DMS79 treated with DMSO at 0.1 percent for 48 hours (cell line): ENCODE measurements at regions not wholly inside any gene's neighbourhood (a gene's known extent, or its start where the extent isn't known, plus 50 kb on each side); places are given as distances from the start of the nearest gene placed in this dataset.

Experiments used
- DNase-seq: peaks from one replicate; lab custom pipeline; 2025; lab: John Stamatoyannopoulos, UW

- no peak for DNase-seq
Observed at GRCh38 chrX:6906608-6907007, 240.9 kb upstream of the STS start.

DNA sequence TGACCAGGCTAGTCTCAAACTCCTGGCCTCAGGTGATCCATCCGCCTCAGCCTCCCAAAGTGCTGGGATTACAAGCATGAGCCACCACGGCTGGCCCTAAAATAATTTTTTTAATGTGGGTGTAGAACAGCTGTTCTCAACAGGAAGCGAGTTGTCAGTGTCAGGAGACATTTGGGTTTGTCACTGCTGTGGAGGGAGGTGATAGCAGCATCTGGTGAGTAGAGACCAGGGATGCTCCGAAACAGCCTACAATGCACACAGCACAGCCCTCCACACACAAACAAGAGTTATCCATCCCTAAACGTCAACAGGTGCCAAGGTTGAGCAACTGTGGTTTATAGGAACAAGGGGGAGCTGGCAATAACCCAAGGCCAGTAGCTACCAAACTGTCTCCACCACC lies 243.4 kb upstream of the STS start:
- no peak for DNase-seq

GRCh38 chrX:6898371-6898770 lies 249.1 kb upstream of the STS start:
- no peak for DNase-seq

- DNase-seq, result no peak
Observed at GRCh38 chrX:6891404-6891803, 256.1 kb upstream of the STS start.

GRCh38 chrX:6890544-6891261 lies 256.8 kb upstream of the STS start:
- no peak for DNase-seq

- DNase-seq, result no peak
Observed at GRCh38 chrX:6885909-6886308, 261.6 kb upstream of the STS start.

DNA sequence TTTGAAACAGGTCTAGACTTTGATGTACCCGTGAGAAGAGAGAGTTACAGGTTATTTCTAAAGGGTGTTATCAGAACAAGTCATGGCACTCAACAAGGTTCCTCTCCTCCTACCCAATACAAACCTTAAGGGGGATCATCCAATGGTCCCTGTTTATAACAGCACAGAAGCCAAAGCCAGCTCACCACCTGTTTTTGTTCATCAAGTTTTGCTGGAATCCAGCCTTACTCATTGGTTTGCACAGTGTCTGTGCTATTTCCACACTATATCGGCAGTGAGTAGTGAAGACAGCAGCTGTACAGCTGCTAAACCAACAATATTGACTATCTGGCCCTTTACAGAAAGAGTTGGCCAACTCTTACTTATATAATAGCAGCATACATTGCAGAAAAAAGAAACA lies 262.1 kb upstream of the STS start:
- DNase-seq, result no peak

DNA sequence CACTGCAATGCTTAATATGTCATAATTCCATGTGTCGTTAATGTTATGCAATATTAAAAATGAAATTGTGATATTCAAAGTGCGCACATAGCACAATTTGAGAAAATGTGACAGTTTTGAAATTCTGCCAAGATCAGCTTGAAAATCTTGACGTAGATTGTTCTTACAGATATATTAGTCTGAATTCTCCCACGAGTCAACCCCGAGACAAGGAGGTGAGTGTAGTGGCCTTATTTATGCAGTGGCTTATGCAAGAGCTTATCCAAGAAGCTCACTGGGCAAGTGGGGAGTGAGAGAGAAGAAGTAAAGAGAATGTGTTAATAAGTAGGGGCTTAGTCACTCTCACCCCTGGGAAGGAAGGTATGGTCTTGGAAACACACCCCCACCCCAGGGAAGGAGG lies 286.1 kb upstream of the STS start:
- DNase-seq, result no peak

- no peak for DNase-seq
Observed at GRCh38 chrX:6857749-6858148, 289.8 kb upstream of the STS start.

DNA sequence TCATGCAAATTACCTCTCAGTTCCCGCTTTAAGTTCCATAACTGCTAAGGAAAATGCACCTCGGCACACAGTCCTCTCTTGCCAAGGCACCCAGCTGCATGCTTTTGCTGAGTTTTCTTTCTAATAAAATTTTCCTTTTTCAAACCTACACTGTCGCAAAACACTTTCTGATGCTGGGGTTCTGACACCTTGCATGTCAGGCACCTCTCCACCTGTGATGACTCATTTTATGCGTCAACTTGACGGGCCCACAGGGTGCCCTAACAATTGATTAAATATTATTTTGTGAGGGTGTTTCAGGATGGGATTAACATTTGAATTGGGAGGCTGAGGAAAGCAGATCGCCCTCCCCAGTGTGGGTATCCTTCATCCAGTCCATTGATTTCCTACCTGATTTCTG lies 291.0 kb upstream of the STS start:
- DNase-seq, result no peak

GRCh38 chrX:6852869-6853268 lies 294.6 kb upstream of the STS start:
- no peak for DNase-seq

GRCh38 chrX:6852121-6852520 lies 295.4 kb upstream of the STS start:
- no peak for DNase-seq

DNA sequence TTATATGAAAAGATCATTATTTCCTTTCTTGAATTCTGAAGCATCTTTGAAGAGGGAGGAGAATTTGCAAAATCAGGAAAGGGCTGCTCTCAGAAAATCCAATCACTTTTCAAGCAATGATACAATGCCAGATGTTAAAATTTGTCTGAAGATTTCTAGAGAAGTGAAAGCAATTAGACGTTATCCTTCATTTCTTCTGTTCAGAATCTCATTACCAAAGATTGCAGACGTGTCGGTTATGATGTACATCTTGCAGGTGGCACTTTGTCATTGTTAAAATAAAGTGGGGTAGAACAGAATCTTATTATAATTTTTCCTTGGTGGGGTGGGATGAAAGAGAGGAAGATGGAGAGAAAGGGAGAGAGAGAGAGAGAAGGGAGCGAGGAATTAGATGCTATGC lies 296.4 kb upstream of the STS start:
- DNase-seq, result no peak

DNA sequence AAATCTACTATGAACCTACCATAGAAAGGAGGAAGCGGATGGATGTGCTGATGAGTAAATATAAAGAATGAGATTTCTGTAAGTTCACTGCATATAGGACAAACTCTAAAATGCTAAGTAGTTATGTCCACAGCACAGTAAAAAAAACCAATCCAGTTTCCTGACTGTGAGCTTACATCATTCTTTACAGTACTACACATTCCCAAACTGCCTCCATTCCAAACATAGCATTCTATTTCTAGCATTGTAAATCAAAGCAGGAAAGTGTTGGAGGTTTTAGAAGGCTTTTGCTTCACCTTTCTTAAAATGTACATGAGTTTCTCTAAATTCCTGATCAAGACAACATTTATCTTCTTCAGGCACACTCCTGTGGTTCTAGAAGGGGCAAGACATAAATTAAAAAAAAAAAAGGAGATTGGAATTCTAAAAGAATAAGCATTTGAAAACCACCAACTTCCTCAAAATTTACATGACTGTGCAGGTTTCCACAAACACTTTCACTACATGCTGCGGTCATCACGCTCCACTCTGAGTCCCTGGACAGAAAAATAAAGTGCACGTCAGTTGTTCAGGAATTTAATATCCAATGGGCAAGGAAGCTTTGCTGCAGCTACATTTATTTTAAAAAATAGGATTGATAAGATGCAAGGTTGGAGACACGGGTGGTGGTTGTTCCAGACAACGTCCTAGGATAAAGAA lies 297.6 kb upstream of the STS start:
- DNase-seq, result no peak

DNA sequence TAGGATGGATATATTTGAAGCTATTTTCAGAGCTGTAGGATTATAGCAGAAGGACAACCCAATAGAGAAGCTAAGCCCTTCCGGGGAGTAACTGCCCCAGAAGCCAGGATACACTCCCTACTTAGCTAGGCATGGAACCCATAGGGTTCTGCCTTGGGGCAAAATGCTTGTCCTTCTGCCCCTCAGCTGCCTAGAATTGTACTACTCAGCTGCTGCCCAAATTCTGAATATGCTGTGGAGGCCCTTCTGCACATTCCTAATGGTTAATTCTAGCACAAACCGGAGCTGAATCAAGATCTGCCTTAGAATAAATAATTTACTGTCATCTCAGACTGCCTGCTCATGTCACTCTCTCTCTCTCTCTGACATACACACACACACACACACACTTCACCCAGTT lies 297.7 kb upstream of the VCX3A start:
- DNase-seq, result no peak

- DNase-seq, result no peak
Observed at GRCh38 chrX:6826856-6827255, 291.9 kb upstream of the VCX3A start.

DNA sequence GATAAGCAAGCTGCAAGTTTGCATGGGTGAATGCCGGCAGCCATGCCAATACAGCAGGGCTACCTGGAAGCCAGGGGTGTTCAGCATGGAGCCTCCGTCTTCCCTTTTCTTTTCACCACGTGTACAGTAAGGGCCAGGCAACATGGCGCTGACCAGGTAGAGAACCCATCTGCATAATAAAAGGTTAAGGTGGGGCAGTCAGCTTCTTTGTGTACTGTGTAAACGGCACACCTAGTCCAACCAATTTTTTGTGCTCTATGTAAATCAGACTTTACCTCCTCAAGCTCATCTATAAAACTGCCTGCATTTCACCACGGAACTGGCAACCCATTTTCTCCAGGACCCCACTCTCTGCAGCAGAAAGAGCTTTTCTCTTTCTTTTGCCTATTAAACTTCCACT lies 286.8 kb upstream of the VCX3A start:
- DNase-seq, result no peak

DNA sequence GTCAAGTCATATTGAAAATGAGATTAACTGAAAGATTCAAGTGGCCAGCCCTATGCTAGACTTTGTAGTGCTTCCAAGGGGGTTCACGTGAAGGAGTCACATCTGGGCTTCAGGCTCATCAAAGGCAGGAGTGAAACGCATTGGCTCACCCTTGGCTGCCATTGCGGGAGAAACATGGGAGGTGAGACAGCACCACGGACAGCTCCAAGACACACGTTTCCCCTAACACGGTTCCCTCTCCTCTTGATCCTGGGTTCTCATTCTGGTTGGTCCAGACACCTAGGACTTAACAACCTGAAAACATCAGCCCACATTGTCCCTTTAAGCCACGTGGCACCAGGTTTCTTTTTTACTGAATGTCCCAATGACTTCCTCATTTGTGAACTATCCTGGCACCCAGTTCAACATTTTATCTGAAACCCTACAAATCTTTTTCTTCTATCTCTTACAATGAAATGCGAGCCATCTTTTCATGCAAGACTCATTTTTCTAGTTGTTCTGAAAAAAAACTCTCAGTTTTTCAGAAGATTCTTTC lies 279.0 kb upstream of the VCX3A start:
- no peak for DNase-seq

DNA sequence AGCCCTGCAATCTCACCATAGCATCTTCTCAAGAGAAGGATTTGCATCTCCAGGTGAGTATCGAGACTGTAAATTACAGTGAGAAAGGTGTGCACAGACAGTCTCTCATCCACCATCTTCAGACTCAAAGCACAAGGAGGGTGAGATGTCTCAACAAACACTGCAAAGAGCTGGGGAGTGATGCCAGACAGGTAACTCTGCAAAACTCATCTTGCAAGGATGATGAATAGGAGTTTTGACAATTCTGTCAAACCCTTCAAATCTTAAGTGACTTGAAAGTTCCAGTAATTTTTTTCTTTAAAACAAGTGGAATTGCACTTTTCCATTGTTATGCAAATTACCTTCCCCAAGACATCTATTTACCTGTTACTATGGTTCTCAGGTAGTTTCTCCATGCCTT lies 277.2 kb upstream of the VCX3A start:
- no peak for DNase-seq

DNA sequence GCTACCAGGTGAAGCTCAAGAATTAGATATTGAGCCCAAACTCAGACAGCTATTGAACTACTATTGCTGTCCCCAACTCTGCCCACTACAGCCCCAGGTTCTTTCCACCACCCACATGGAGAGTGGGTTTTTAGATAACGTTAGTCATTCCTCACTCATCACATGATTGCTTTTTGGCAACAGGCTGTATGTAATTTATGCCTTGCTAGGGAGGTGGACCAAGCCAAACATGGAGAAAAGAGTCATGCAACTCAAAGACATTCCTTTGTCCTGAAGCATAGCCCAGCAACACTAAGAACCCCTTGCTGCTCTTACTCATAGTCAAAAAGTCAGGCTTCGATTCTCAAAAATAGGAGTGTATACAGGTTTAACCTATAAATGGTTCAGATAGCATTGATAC lies 275.9 kb upstream of the VCX3A start:
- DNase-seq, result no peak

DNA sequence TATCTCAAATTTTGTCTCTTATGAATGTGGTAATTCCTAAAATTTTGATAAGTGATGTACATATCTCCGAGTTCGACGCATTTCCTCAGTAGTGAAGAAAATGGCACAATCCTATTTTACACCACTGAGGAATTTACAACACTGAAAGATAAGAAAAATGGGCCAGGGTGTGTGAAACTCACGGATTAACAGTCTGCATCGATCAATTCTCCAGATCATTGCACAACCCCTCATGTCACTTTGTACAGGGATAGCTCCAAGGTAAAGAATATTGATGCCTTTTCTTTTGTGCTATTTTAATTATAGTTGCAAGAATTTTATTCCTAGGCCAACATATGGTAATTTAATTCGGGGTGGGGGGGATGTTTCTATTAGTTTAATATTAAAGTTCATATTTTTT lies 268.7 kb upstream of the VCX3A start:
- DNase-seq, result no peak

GRCh38 chrX:6793000-6793399 lies 258.1 kb upstream of the VCX3A start:
- no peak for DNase-seq

DNA sequence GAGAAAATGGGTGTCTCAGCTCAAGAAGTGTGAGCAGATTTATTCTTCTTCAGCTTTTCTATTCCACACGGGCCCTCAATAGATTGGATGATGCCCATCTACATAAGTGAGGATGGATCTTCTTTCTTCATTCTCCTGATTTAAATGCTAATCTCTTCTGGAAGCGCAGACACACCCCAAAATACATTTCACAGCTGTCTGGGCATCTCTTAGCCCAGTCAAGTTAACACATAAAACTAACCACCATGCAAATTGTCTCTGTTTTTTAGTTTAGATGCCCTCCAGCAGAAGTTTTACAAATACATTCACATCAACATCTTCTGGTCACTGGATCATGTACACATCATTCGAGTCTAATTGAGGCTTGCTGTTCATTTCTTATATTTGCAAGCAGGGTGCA lies 249.0 kb upstream of the VCX3A start:
- DNase-seq, result no peak

DNA sequence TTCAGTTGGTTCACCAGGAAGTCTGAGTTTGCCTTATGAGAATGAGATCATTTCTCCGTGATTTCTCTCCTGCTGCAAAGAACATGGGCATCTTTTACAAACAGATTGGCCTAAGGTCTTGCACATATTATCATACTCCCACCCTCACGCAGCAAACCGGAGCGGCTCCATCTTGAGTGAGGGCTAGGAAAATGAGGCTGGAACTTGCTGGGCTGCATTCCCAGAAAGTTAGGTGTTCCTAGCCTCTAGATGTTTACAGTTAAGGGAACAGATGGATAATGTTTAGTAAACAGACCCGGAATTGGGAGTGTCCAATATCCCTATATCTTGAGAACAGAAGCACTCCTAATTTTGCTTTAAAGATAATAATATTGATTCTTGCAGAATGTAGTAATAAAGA lies 247.9 kb upstream of the VCX3A start:
- no peak for DNase-seq
